Esophagus muscularis mucosa (tissue), 4 donors: ENCODE measurements at regions not wholly inside any gene's neighbourhood (a gene's known extent, or its start where the extent isn't known, plus 50 kb on each side); places are given as distances from the start of the nearest gene placed in this dataset.

Experiments
- CTCF ChIP-seq, 3 experiments: fragments of 200-600 bp in 2 of 3; fragments of 450-650 bp in 1 of 3; sonication (generic) in 2 of 3; IDR thresholded peaks; one replicate each; pipeline ENCODE4 v1.5.1; 2017 to 2019; ENCODE audit warnings: antibody characterized with exemption in 3 of 3, mild to moderate bottlenecking in 2 of 3, moderate library complexity in 1 of 3
- EP300 ChIP-seq: sonication (generic); formaldehyde crosslinking; IDR thresholded peaks from one replicate; pipeline ENCODE4 v1.6.1; 2017; ENCODE audit warnings: antibody characterized with exemption
- POLR2A ChIP-seq: fragments of 450-650 bp; IDR thresholded peaks from one replicate; pipeline ENCODE4 v1.6.1; 2017; ENCODE audit warnings: antibody characterized with exemption, moderate library complexity, mild to moderate bottlenecking, low read depth
- POLR2AphosphoS5 ChIP-seq, 2 donors: sonication (generic); formaldehyde crosslinking; IDR thresholded peaks; one replicate each; pipeline ENCODE4 v1.6.1; 2017; ENCODE audit warnings: antibody characterized with exemption in 2 of 2

GRCh38 chr5:52712354-52712753, 75.4 kb upstream of the ITGA1 start:
- no peak for TF ChIP-seq POLR2A
- no peak for TF ChIP-seq CTCF (IDR thresholded peaks at IDR 0.05)
- TF ChIP-seq POLR2AphosphoS5 (IDR thresholded peaks at IDR 0.05): no peak
- TF ChIP-seq EP300: no peak
